ENCODE measurements at regions not wholly inside any gene's neighbourhood (a gene's known extent, or its start where the extent isn't known, plus 50 kb on each side); places are given as distances from the start of the nearest gene placed in this dataset.
A peak's percentile ranks its signal among the peaks of the same experiment; 100 is the strongest.

DNA sequence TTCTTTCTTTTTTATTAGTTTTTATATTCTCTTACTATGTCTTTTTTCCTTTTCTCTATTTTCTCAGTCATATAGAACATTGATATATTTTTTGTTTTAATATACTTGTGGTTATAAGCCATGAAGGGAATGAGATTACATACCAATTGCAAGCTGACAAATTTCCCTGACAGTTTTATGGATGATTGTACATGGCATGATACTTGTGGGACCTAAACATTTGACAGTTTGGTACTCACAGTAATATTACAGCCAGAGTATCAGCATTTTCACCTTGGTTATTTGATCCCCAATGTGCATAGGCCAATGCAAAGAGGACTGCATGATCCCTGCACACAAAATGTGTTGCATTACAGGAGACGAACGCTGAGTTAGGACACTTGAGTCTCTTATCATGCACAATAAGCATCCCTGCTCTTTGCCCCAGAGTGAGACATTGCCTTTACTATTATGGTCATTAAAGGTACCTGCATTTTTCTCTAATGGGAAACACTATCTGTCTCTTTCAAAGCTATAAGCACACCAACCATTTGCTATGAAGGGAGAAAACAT lies 713.4 kb upstream of the PCDH20 start:
- Histone ChIP-seq H3K27ac (ENCODE audit: low read depth, low read length) (no peak overlapping the region), H3K27me3 (ENCODE audit: insufficient read depth, low read length) (no peaks in the 10 kb centered on the region), H3K4me3 (replicated peaks in 1 of 2; ENCODE audit: low read depth in 1 of 2, low read length in 2 of 2) (no peak overlapping the region), H3K9me2 (ENCODE audit: insufficient read depth) (no peaks in the 10 kb centered on the region), H3K36me3 (ENCODE audit: control insufficient read depth in 1 of 2, insufficient read depth in 2 of 2, low read length in 2 of 2) (no peaks in the 10 kb centered on the region), H3K4me2 (ENCODE audit: low read length) (no peak overlapping the region), H3K79me2 (ENCODE audit: insufficient read depth, low read length) (no peaks in the 10 kb centered on the region), H3K4me1 (ENCODE audit: control insufficient read depth in 1 of 2, insufficient read depth in 2 of 2, low read length in 2 of 2) (no peaks in the 10 kb centered on the region), H4K20me1 (ENCODE audit: insufficient read depth) (no peaks in the 10 kb centered on the region), H3K9ac (ENCODE audit: low read length) (no peak overlapping the region), H2AFZ (ENCODE audit: low read depth, low read length, poor library complexity, severe bottlenecking) (no peak overlapping the region), H3K9me3 (ENCODE audit: control insufficient read depth in 1 of 2, insufficient read depth in 1 of 2, low read depth in 1 of 2, low read length in 2 of 2) (no peaks in the 10 kb centered on the region)
- BruUV-seq (replicated peaks), result no TSS peak
- ChIA-PET CTCF (no interaction called here), RAD21 (ENCODE audit: low non-redundant PET in 1 of 2, low total read pairs in 2 of 2, uncharacterized antibody in 2 of 2, unreplicated experiment in 2 of 2) (no interaction called here), POLR2A (no interaction called here)
- TF ChIP-seq EZH2phosphoT487 (IDR thresholded peaks at IDR 0.05; ENCODE audit: borderline replicate concordance), result no peak
- no peak for TF ChIP-seq SIN3A (IDR thresholded peaks at IDR 0.05; ENCODE audit: low read depth)
- no peak for DNase-seq (ENCODE audit: low read depth, low spot score)
- intact Hi-C loops (cut with micrococcal nuclease), result no loop called here
- ATAC-seq, result no peak

DNA sequence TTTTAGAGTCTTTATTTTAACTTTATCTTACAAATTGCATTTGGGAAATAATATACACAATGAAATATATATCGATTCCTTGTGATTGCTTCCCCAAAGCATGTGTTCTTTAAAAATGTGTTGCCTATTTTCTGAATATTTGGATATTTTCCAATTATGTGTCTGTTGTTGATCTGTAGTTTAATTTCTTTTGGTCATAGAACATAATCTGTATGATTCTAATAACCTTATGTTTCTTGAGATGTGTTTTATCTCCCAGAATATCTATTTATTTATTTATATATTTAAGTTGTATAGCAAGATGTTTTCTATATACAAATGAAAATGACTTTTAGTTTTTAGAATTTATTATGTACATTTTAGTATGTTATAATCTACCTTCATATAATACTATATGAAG lies 710.8 kb upstream of the PCDH20 start:
- Histone ChIP-seq H3K79me2 (ENCODE audit: insufficient read depth, low read length) (no peaks in the 10 kb centered on the region), H3K4me2 (ENCODE audit: low read length) (no peak overlapping the region), H3K4me1 (ENCODE audit: control insufficient read depth in 1 of 2, insufficient read depth in 2 of 2, low read length in 2 of 2) (no peaks in the 10 kb centered on the region), H3K4me3 (replicated peaks in 1 of 2; ENCODE audit: low read depth in 1 of 2, low read length in 2 of 2) (no peak overlapping the region), H2AFZ (ENCODE audit: low read depth, low read length, poor library complexity, severe bottlenecking) (peak overlapping the region; percentile 41), H3K27ac (ENCODE audit: low read depth, low read length) (no peak overlapping the region), H3K9me3 (ENCODE audit: control insufficient read depth in 1 of 2, insufficient read depth in 1 of 2, low read depth in 1 of 2, low read length in 2 of 2) (no peaks in the 10 kb centered on the region), H3K27me3 (ENCODE audit: insufficient read depth, low read length) (no peaks in the 10 kb centered on the region), H3K9me2 (ENCODE audit: insufficient read depth) (no peaks in the 10 kb centered on the region), H3K36me3 (ENCODE audit: control insufficient read depth in 1 of 2, insufficient read depth in 2 of 2, low read length in 2 of 2) (no peaks in the 10 kb centered on the region), H3K9ac (ENCODE audit: low read length) (no peak overlapping the region), H4K20me1 (ENCODE audit: insufficient read depth) (no peaks in the 10 kb centered on the region)
- RAD21 ChIA-PET (ENCODE audit: low non-redundant PET in 1 of 2, low total read pairs in 2 of 2, uncharacterized antibody in 2 of 2, unreplicated experiment in 2 of 2), result no interaction called here
- TF ChIP-seq, protein P1, sequence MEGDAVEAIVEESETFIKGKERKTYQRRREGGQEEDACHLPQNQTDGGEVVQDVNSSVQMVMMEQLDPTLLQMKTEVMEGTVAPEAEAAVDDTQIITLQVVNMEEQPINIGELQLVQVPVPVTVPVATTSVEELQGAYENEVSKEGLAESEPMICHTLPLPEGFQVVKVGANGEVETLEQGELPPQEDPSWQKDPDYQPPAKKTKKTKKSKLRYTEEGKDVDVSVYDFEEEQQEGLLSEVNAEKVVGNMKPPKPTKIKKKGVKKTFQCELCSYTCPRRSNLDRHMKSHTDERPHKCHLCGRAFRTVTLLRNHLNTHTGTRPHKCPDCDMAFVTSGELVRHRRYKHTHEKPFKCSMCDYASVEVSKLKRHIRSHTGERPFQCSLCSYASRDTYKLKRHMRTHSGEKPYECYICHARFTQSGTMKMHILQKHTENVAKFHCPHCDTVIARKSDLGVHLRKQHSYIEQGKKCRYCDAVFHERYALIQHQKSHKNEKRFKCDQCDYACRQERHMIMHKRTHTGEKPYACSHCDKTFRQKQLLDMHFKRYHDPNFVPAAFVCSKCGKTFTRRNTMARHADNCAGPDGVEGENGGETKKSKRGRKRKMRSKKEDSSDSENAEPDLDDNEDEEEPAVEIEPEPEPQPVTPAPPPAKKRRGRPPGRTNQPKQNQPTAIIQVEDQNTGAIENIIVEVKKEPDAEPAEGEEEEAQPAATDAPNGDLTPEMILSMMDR (IDR thresholded peaks at IDR 0.05 in 2 of 3, conservative IDR thresholded peaks at IDR 0.05 in 1 of 3; ENCODE audit: borderline replicate concordance in 1 of 3, insufficient read depth in 1 of 3, low read depth in 2 of 3, low read length in 2 of 3), result no peak
- TF ChIP-seq POLR2AphosphoS5 (IDR thresholded peaks at IDR 0.05; ENCODE audit: low read depth, low read length), result no peak
- TF ChIP-seq ELF1 (IDR thresholded peaks at IDR 0.05; ENCODE audit: borderline replicate concordance, low read depth), result no peak
- TF ChIP-seq ZFX (IDR thresholded peaks at IDR 0.05), result no peak
- no peak for TF ChIP-seq SIN3A (IDR thresholded peaks at IDR 0.05; ENCODE audit: low read depth)
- TF ChIP-seq, protein P2, sequence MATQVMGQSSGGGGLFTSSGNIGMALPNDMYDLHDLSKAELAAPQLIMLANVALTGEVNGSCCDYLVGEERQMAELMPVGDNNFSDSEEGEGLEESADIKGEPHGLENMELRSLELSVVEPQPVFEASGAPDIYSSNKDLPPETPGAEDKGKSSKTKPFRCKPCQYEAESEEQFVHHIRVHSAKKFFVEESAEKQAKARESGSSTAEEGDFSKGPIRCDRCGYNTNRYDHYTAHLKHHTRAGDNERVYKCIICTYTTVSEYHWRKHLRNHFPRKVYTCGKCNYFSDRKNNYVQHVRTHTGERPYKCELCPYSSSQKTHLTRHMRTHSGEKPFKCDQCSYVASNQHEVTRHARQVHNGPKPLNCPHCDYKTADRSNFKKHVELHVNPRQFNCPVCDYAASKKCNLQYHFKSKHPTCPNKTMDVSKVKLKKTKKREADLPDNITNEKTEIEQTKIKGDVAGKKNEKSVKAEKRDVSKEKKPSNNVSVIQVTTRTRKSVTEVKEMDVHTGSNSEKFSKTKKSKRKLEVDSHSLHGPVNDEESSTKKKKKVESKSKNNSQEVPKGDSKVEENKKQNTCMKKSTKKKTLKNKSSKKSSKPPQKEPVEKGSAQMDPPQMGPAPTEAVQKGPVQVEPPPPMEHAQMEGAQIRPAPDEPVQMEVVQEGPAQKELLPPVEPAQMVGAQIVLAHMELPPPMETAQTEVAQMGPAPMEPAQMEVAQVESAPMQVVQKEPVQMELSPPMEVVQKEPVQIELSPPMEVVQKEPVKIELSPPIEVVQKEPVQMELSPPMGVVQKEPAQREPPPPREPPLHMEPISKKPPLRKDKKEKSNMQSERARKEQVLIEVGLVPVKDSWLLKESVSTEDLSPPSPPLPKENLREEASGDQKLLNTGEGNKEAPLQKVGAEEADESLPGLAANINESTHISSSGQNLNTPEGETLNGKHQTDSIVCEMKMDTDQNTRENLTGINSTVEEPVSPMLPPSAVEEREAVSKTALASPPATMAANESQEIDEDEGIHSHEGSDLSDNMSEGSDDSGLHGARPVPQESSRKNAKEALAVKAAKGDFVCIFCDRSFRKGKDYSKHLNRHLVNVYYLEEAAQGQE (IDR thresholded peaks at IDR 0.05; ENCODE audit: low read depth), result no peak
- ATAC-seq (no peak), DNase-seq (ENCODE audit: low read depth, low spot score) (no peak)
- no TSS peak for BruUV-seq (replicated peaks)
- intact Hi-C loops (cut with micrococcal nuclease), result no loop called here
- POLR2A ChIA-PET, result no interaction called here
- CTCF ChIA-PET, result no interaction called here

Data from HCT116 (cell line).